SK-N-SH (cell line): ENCODE measurements at regions not wholly inside any gene's neighbourhood (a gene's known extent, or its start where the extent isn't known, plus 50 kb on each side); places are given as distances from the start of the nearest gene placed in this dataset.
"Not testable (repeated sequence)": the region's sequence is repeated elsewhere in the genome, so short reads cannot be mapped to it uniquely, and the experiment has no call there.

Source experiments
- EP300 ChIP-seq, 2 experiments: IDR thresholded peaks; 2 replicates each; pipeline versions ENCODE4 v1.4.0 to v1.6.1; 2012; ENCODE audit warnings: borderline replicate concordance in 1 of 2, low read depth in 1 of 2, low read length in 1 of 2
- EZH2phosphoT487 ChIP-seq: fragments of 200-600 bp; sonication (generic); IDR thresholded peaks from 2 replicates; pipeline ENCODE4 v1.6.1; 2017; ENCODE audit warnings: low read depth, mixed run types, mild to moderate bottlenecking, antibody characterized with exemption, moderate library complexity, borderline replicate concordance
- TAF1 ChIP-seq: IDR thresholded peaks from 2 replicates; pipeline ENCODE4 v1.6.1; 2012; ENCODE audit warnings: low read depth, mild to moderate bottlenecking, low read length, moderate library complexity, borderline replicate concordance
- YY1 ChIP-seq: IDR thresholded peaks from 2 replicates; pipeline ENCODE4 v1.4.0; 2012; ENCODE audit warnings: low read depth, mild to moderate bottlenecking
- TF ChIP-seq, protein P1 (sequence below): fragments of 200-600 bp; sonication (generic); IDR thresholded peaks from 2 replicates; pipeline ENCODE4 v1.6.1; 2017; ENCODE audit warnings: antibody characterized with exemption, mild to moderate bottlenecking, moderate library complexity
- TF ChIP-seq, protein P2 (sequence below): fragments of 150-350 bp; IDR thresholded peaks from 2 replicates; pipeline ENCODE4 v1.6.1; 2017; ENCODE audit warnings: antibody characterized with exemption, low read length, low read depth, borderline replicate concordance

GRCh38 chr1:29400203-29400602, 163.9 kb downstream of the PTPRU start:
- TF ChIP-seq EP300 (IDR thresholded peaks at IDR 0.05; ENCODE audit: borderline replicate concordance in 1 of 2, low read depth in 1 of 2, low read length in 1 of 2); EZH2phosphoT487; YY1; TAF1: not testable (repeated sequence)
- TF ChIP-seq, protein P1, sequence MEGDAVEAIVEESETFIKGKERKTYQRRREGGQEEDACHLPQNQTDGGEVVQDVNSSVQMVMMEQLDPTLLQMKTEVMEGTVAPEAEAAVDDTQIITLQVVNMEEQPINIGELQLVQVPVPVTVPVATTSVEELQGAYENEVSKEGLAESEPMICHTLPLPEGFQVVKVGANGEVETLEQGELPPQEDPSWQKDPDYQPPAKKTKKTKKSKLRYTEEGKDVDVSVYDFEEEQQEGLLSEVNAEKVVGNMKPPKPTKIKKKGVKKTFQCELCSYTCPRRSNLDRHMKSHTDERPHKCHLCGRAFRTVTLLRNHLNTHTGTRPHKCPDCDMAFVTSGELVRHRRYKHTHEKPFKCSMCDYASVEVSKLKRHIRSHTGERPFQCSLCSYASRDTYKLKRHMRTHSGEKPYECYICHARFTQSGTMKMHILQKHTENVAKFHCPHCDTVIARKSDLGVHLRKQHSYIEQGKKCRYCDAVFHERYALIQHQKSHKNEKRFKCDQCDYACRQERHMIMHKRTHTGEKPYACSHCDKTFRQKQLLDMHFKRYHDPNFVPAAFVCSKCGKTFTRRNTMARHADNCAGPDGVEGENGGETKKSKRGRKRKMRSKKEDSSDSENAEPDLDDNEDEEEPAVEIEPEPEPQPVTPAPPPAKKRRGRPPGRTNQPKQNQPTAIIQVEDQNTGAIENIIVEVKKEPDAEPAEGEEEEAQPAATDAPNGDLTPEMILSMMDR, result not testable (repeated sequence)
- TF ChIP-seq, protein P2, sequence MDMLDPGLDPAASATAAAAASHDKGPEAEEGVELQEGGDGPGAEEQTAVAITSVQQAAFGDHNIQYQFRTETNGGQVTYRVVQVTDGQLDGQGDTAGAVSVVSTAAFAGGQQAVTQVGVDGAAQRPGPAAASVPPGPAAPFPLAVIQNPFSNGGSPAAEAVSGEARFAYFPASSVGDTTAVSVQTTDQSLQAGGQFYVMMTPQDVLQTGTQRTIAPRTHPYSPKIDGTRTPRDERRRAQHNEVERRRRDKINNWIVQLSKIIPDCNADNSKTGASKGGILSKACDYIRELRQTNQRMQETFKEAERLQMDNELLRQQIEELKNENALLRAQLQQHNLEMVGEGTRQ, result not testable (repeated sequence)
